Transverse colon (tissue), 4 donors: ENCODE measurements at regions not wholly inside any gene's neighbourhood (a gene's known extent, or its start where the extent isn't known, plus 50 kb on each side); places are given as distances from the start of the nearest gene placed in this dataset.

ENCODE experiments used
- CTCF ChIP-seq, 5 experiments: fragments of 200-600 bp in 3 of 5; fragments of 450-650 bp in 2 of 5; sonication (generic) in 3 of 5; IDR thresholded peaks; 1 replicate in 2 of 5; 2 replicates in 3 of 5; pipeline ENCODE4 v1.5.1; 2016 to 2017; ENCODE audit warnings: antibody characterized with exemption in 5 of 5, inconsistent platforms in 3 of 5, mild to moderate bottlenecking in 2 of 5, moderate library complexity in 1 of 5
- POLR2AphosphoS5 ChIP-seq, 3 donors: sonication (generic); formaldehyde crosslinking; IDR thresholded peaks; one replicate each; pipeline ENCODE4 v1.6.1; 2016; ENCODE audit warnings: antibody characterized with exemption in 3 of 3

- no peak for TF ChIP-seq CTCF (IDR thresholded peaks at IDR 0.05)
- TF ChIP-seq POLR2AphosphoS5 (IDR thresholded peaks at IDR 0.05) = no peak
Observed at GRCh38 chr1:29569971-29570634, 333.8 kb downstream of the PTPRU start.
